NCI-H1092 (cell line): ENCODE measurements at regions not wholly inside any gene's neighbourhood (a gene's known extent, or its start where the extent isn't known, plus 50 kb on each side); places are given as distances from the start of the nearest gene placed in this dataset.

ENCODE experiments used
- DNase-seq: peaks from one replicate; lab custom pipeline; 2025; lab: John Stamatoyannopoulos, UW

DNA sequence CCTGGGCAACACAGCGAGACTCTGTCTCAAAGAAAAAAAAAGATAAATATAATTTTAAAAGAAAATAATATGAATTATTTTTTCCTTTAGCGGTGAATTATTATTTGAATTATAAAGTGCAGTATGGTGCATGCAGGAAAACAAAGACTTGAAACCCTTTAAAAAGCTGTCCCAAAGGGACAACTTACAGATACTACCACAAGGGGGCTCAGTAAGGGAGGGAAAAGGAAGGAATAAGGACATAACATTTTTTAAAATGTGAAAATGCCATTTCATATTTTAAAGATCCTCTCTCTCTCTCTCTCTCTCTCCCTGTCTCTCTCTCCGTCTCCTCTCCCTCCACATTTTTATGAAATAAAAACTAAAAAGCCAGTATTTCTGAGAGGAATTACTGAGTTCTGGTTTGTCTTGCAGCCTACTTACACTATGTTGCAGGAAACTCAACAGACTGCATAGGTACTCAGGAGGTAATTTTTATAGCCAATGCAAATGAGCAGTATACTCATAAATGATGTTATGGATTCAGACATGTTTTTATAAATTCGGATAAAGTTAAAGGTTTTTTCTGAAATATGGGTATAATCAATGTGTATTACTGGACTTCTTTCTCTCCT lies 455.0 kb upstream of the GJE1 start:
- peak; percentile 2 for DNase-seq

DNA sequence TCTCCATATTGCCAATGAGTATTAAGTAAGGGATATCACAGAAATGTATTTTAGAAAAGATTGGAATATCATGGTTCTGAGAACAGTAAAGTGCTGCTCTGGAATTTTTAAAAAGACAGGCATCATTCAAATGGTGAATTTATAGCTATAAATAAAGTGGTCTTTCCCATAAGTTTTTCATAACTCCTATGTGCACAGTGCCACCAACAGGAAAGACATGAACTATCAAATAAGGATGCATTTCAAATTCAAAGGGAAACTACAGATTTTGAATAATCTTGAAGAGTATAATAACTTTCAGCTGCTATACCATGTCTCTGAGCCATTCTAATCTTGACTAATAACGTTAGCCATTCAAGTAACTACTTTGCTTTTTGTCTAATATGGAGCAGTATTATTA lies 456.8 kb upstream of the GJE1 start:
- no peak for DNase-seq

DNA sequence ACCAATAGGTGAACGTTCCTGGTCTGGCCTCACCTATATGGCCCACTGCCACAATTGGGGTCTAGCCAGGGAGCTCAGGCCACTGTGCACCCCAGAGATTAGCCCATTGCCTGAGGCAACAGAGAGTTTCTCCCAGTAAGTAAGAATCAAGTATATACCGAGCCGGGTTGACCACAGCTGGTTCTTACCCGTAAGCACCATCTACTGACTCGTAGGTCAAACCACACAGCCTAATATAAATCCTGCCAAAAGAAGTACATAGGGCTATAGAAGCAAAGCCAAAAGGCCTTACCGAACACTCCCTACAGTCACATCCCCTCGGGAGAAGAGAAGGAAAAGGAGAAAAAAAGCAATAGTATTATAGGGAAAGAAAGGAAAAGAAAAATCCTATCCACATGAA lies 463.6 kb upstream of the GJE1 start:
- DNase-seq, result no peak

DNA sequence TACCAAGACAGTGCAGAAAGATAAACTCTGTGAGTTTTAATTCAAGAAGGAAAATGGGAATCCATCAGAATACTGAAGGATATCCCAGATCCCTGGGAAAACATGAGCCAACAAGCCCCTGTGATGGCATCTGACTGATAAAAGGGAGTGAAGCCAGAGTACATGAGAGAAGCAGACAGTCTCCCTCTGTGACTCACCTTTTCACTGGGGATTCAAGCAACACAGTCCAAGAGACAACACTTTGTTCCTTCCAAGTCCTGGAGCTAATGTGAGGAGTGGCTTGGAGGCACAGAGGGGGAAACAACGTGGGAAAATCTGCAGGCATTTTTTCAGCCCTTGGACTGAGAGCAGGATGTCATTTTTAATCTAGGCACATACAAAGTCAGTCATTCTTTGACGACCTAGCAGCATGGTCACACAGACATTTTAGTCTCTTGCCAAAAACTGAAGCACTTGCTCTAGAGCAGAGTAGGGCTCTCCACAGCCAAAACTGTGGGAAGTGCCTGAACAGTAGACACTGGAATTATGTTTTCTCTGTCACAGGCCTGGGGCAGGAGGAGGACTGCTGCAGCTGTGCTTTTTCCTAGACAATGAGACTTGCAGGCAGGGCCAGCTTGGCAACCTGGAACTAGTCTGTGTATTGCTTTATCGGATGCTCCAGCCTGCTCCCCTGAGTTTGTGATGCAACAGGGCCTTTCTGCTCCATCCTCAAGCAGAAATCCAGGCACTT lies 465.0 kb upstream of the GJE1 start:
- DNase-seq, result no peak

DNA sequence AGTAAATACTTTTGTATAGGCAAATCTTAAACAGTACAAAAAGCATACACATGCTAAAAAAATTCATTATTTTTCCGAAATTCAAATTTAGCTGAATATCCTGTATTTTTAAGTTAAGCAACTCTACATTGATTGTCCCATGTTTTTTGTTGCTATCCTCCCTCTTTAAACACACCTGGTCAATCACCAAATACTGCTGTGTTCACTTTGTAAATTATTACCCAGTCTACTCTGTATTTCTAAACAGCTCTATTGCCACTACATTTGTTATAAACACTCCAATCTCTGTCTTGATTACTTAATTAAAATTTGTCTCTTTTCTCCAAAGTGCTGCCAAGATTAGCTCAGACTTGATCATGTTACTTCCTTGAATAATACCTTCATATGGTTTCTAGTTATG lies 466.5 kb upstream of the GJE1 start:
- no peak for DNase-seq

DNA sequence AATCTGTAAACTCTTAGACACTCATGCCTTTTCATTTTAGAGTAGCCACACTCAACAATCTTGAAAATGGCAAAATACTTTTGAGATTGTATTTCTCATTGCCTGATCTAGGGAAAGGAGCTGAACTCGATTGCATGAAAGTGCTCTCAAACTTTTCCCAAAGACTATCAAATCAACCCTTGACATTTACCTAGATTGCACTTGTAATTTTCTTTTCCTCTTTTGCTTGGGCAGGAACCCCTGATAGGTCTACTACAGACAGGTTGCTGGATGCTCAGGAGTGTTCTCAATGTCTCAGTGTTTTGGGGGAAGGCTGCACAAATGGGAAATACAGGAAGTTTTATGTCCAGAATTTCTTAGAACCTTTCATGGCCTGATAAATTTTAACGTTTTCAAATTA lies 468.0 kb upstream of the GJE1 start:
- DNase-seq, result no peak

DNA sequence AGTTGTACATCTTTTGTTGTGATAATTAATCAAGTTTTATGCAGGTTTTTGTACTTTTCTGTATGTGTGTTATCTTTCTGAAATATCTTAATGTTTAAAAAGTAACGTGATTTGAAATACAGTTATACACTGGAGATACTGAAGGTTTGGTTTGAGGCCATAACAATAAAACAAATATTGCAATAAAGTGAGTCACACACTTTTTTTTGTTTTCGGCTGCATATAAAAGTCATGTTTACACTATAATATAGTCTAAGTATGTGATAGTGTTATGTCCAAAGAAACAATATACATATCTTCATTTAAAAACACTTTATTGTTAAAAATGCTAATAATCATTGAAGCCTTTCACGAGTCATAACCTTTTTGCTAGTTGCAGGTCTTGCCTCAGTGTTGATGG lies 473.1 kb upstream of the GJE1 start:
- DNase-seq, result no peak

DNA sequence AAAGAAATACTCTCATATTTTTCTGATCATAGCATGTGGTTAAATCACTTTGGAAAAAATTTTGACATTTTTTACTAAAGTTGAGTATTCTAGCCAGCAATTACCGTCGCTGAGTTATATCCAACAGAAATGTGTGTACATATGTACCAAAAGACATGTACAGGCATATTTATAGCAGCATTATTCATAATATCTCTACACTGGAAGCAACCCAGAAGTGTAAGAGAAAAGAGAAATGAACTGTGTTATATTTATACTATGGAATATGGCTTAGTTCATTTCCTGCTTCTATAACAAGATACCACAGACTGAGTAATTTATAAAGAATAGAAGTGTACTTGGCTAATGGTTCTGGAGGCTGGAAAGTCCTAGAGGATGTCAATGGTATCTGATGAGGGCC lies 474.0 kb upstream of the GJE1 start:
- no peak for DNase-seq

DNA sequence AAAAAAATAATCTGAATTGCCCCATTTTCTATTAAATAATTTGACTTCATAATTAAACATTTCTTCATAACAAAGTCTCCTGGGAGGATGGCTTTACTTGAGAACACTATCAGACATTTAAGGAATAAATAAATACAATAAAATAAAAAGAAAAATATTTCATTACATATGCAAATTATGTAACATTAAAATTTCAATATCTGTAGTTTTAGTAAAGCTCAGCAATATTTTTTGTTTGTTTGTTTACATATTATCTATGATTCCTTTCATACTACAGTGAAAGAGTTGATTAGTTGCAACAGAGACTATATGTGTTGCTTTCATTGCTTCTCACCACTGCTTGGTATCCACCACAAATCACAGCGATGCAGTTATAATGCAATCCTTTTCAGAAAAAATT lies 474.9 kb upstream of the GJE1 start:
- no peak for DNase-seq

DNA sequence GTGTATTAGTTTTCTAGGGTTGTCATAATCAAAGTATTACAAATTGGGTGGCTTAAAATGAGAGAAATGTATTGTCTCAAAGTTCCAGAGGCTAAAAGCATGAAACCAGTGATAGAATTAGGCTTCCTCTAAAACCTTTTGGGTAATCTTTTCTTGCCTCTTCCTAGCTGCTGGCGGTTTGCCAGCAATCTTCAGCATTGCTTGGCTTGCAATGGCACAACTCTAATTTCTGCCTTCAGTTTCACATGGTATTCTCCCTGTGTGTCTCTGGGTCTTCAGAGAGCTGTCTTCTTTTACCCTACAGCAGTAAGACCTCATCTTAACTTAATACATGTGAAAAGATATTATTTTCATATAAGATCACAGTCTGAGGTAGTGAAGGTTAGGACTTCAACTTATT lies 479.1 kb upstream of the GJE1 start:
- no peak for DNase-seq

DNA sequence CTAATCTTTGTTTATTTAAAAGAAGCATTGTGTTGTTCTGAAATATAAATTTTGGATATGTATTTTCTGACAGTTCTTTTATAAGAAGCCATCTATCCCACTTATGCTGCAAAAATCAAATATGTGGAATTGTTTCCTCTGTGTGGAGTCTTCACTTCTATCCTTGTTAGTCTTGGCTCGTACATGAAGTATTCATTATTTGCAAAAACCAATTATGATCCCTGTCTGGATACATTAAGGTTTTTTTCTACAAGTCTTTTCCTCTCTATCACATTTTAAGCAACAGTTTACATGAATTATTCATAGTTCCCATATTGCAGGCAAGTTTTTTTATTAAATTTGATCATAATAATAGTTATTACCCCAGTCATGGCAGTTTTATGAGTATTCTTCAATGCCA lies 490.8 kb upstream of the GJE1 start:
- no peak for DNase-seq

DNA sequence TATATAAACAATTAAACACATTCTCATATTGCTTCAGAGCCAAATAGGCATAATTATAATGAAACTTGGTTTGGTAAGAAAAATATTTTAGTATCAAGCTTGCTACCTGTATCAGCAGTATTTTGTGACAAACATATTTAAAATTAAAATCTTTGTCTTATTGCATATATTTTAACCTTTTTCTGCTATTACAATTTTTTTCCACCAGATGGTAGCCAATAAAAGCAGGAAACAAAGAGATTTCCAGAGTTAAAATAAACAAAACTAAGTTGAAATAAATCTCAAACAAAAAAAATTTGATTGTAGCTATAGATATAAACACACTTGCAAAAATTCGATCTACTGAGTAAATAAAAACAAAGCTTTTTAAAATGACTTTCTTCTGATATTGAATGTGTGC lies 491.3 kb upstream of the GJE1 start:
- DNase-seq, result no peak

DNA sequence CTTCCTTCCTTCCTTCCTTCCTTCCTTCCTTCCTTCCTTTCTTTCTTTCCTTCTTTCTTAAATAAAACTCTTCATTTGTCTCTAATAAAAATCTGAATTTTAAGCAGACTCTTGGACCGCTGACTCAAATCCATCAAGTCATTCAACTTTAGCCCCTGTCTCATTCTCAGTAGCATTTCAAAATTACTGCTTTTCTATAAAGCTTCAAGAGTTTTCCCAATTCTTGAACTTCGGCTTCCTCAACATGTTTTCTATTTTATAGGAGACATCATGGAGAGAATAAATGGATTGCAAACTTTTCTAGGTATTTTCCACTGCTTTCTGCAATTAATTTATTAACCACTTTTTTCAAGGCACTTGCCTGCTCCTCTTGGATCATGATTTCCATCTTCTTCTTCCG lies 497.1 kb upstream of the GJE1 start:
- no peak for DNase-seq

DNA sequence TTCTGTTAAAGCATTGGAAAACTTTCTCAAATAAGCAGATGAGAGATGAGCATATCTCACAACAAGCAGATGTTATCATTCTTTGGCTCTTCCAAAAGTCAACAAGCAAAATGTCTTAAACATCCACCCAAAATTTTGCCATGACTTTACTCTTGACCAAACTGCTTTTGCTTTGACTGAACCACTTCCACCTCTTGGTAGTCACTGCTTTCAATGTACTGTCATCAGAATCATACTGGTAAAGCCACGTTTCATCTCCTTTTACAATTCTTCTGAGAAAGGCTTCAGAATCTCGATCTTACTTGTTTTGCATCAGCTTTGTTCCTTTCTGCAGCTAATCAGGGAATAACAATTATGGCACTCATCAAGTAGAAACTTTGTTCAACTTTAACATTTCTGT lies 498.5 kb upstream of the GJE1 start:
- no peak for DNase-seq

DNA sequence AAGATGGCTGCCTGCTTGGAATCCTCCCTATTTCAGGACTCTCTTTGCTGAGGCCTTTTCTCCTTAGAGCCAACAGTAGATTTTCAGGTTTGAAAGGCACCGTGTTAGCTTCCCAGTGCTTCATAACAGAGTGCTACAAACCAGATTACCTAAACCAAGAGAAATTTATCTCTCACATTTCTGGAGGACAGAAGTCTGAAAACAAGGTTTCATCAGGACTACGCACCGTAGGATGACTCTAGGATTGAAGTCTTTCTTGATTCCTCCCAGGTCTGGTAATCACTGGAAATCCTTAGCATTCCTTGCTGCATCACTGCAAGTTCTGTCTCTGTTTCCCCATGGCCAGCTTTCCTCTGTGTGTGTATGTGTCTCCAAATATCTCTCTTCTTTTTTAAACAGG lies 508.4 kb upstream of the GJE1 start:
- DNase-seq, result no peak

DNA sequence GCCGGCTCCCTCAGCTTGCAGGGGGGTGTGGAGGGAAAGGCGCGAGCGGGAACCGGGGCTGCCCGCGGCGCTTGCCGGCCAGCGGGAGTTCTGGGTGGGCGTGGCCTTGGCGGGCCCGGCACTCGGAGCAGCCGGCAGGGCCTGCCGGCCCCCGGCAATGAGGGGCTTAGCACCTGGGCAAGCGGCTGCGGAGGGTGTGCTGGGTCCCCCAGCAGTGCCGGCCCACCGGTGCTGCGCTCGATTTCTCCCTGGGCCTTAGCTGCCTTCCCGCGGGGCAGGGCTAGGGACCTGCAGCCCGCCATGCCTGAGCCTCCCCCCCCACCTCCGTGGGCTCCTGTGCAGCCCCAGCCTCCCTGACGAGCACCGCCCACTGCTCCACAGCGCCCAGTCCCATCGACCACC lies 514.5 kb upstream of the GJE1 start:
- DNase-seq, result no peak

DNA sequence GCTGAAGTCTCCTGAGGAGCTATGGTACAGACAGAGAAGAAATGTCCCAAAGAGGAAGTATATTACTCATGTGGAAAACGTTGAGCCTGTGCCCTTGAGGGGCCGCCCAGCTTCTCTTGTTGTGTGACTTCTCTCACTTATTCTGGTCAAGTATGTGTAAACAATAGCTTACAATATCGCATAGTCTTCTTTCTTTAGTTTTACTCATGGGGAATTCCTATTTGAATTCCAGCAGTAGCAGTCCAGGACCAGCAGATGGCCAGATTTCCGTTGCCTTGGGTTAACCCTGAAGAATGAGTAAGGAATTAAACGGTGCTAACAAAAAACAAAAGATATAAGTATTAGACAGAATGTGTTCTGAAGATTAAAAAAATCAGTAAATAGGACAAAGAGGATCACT lies 522.0 kb upstream of the GJE1 start:
- no peak for DNase-seq

DNA sequence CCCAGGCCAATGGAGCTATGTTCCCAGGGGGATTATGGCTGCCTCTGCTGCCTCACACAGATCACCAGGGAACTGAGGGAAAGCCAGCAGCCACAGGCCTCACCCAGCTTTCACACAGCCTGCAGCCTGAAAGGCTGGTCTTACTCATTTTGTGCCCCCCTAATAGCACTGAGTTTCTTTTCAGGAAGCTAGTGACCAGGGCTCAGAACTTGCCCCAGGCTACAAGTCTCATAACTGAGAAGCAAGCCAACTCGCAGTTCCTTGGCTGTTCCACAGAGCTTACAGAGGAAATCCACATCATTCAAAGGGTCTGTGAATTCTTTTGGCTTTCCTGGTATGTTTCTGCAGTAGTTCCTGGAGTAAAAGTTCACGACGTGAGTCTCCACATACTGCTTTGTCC lies 524.8 kb upstream of the GJE1 start:
- no peak for DNase-seq

DNA sequence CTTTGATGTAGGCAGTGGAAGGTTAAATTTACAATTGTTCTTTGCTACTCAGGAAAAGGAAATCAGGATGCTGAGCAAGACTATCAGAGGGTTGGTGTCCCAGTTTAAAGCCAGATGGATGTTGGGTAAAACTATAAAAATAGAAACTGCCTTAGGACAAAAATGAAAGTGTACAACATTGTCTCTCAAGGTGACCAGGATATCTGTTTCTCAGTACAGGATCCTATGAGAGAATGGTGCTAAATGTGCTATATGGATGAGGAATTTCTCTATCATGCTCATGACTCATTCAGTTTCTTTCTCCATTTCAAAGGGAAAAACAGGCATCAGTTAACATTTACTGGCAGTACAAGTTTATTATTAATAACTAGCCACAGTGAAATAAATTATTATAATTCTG lies 534.2 kb upstream of the GJE1 start:
- no peak for DNase-seq

DNA sequence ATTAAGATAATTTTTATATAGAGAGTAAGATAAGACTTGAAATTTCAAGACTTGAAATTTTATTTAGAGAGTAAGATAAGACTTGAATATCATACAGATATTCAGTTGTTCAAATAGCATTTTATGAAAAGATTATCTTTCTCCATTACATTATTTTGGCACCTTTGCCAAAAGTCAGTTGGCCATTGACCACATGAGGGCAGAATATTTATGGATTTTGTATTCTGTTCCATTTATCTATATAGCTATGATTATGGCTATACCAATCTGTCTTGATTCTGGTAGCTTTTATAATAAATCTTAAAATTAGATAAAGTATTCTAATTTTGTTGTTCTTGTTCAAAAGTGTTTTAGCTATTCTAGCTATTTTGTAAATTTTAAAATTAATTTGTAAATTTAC lies 537.9 kb upstream of the GJE1 start:
- no peak for DNase-seq

DNA sequence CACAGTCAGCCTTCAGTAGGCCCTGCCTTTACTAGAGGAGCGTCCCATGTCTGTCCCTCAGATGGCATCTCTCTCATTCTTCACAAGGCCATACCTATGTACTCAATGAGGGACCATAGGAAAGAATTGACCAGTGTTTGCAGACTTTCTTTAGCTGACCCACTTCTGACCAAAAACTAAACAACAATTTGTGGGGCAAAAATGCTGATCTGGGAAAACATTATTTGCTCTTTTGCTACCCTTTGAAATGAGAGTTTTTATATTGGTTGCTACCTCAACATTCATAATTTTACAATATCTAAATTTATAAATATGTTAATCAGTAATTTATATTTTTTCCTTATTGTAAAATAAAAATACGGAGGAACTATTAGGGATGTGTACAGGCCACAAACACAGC lies 539.4 kb upstream of the GJE1 start:
- DNase-seq, result no peak

DNA sequence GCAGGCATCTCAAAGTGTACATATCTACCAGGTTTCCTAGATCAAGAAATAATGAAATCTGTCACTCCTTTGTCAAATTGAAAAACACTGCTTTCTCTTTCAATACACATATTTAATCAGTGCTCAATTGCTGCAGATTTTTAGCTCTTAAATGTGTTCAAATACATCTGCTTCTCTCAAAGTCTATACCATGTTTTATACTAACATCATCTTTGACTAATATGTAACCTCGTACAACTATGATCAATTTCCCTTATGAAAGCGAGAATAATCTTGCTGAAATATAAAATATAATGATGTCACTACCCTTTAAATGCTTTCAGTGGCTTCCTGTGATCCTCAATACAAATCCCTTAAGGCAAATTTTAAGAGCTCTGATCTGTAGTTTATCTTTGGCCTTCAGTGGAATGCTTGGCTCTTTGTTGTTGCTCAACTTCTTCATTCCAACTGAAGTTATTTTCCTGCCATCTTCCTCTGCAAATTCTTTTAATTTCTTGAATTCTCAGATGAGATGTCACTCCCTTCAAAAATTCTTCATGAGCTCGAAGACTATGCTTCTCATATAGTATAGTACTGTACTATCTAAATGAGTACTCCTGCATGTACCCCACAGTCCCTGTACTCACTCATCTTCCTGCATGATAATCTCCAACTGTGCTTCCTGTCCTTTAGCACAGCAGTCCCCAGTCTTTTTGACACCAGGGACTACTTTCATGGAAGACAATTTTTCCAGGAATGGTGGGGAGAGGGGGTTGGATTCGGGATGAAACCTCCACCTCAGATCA lies 545.1 kb upstream of the GJE1 start:
- no peak for DNase-seq

DNA sequence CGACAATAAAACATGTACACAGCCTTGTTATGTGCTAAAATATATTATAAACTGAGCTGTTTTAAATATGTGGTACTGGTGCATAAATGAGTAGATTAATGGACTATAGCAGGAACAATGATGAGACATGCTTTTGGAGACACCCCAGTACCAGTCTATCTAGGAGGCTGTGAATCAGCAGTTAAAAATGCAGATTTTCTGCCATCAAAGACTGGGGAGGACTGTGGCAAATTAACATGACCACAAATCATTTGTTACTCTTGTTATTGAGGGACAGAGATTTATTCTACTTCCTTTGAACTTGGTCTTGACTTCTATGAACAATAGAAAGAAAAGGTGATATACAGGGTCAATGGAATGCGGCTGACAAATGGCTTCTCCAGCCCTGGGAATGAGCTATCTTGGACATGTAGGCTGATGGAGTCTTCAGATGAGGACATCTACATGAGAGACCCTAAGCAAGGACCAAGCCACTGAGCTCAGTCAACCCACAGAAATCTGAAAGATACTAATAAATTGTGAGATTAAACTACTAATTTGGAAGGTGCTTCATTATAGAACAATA lies 551.7 kb upstream of the GJE1 start:
- no peak for DNase-seq
